CD4-positive, alpha-beta T cell treated with Interleukin-12 subunit alpha and Interleukin-12 subunit beta, for 1 hour (primary cell): ENCODE measurements at regions not wholly inside any gene's neighbourhood (a gene's known extent, or its start where the extent isn't known, plus 50 kb on each side); places are given as distances from the start of the nearest gene placed in this dataset.
A peak's percentile ranks its signal among the peaks of the same experiment; 100 is the strongest.

Experiments used
- DNase-seq: peaks from one replicate; pipeline ENCODE4 v3.0.0-alpha.2; 2020

- DNase-seq: no peak
Measured at GRCh38 chr6:40340957-40341356, 246.2 kb downstream of the LRFN2 start.

GRCh38 chr6:40340196-40340595 lies 247.0 kb downstream of the LRFN2 start:
- DNase-seq: no peak

GRCh38 chr6:40338306-40338705 lies 248.9 kb downstream of the LRFN2 start:
- no peak for DNase-seq

GRCh38 chr6:40336940-40337760 lies 250.0 kb downstream of the LRFN2 start:
- DNase-seq: no peak

- DNase-seq: no peak
Measured at GRCh38 chr6:40336296-40336695, 250.9 kb downstream of the LRFN2 start.

GRCh38 chr6:40334496-40335270 lies 252.5 kb downstream of the LRFN2 start:
- no peak for DNase-seq

- no peak for DNase-seq
Measured at GRCh38 chr6:40331545-40331944, 255.6 kb downstream of the LRFN2 start.

GRCh38 chr6:40330301-40330721 lies 256.9 kb downstream of the LRFN2 start:
- DNase-seq: no peak

GRCh38 chr6:40328986-40329545 lies 258.1 kb downstream of the LRFN2 start:
- no peak for DNase-seq

- peak; percentile 36 for DNase-seq
Measured at GRCh38 chr6:40328386-40328985, 258.7 kb downstream of the LRFN2 start.

GRCh38 chr6:40326714-40327421 lies 260.3 kb downstream of the LRFN2 start:
- DNase-seq: no peak

GRCh38 chr6:40325791-40326190 lies 261.4 kb downstream of the LRFN2 start:
- DNase-seq: no peak

- DNase-seq: no peak
Measured at GRCh38 chr6:40325041-40325440, 262.1 kb downstream of the LRFN2 start.

GRCh38 chr6:40323881-40324634 lies 263.1 kb downstream of the LRFN2 start:
- no peak for DNase-seq

- DNase-seq: no peak
Measured at GRCh38 chr6:40322336-40322735, 264.8 kb downstream of the LRFN2 start.

GRCh38 chr6:40321616-40322015 lies 265.5 kb downstream of the LRFN2 start:
- DNase-seq: no peak

- DNase-seq: no peak
Measured at GRCh38 chr6:40320947-40321346, 266.2 kb downstream of the LRFN2 start.

- no peak for DNase-seq
Measured at GRCh38 chr6:40320441-40320840, 266.7 kb downstream of the LRFN2 start.

- no peak for DNase-seq
Measured at GRCh38 chr6:40319124-40319523, 268.0 kb downstream of the LRFN2 start.

GRCh38 chr6:40315060-40315459 lies 272.1 kb downstream of the LRFN2 start:
- no peak for DNase-seq

- DNase-seq: no peak
Measured at GRCh38 chr6:40313582-40313981, 273.6 kb downstream of the LRFN2 start.
